ENCODE measurements at regions not wholly inside any gene's neighbourhood (a gene's known extent, or its start where the extent isn't known, plus 50 kb on each side); places are given as distances from the start of the nearest gene placed in this dataset.

DNA sequence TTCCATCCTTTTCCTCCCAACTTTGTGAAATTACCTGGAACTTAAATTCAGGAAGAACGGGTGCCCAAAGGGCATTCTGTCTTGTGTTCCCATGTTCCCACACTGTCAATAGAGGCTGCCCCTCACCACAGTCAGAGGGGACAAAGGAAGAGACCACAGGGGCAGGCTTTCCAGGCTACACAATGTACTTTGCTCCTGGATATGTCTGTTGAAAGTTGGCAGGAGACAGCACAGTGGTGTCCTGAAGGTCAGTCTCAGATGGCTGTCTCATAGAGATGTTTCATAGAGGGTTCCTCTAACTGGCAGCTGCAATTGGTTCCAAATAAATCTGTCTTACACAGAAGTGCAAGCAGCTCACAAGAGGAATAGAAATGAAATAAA lies 107.8 kb upstream of the TGFBR2 start:
- Histone ChIP-seq H2AFZ (replicated peaks; ENCODE audit: low read length, poor library complexity) (no peak overlapping the region), H3K56ac (ENCODE audit: extremely low read depth, insufficient read depth, low read length) (no peak overlapping the region), H3K18ac (ENCODE audit: low read depth, low read length) (peak overlapping the region; percentile 6; the same call in 1 of the 2 replicates), H2BK120ac (ENCODE audit: low read depth, low read length) (no peak overlapping the region), H2AK9ac (replicated peaks; ENCODE audit: low read depth, low read length, poor library complexity) (no peak overlapping the region), H3K36me3 (ENCODE audit: control insufficient read depth, insufficient read depth, low read length) (no peaks in the 10 kb centered on the region), H2BK20ac (ENCODE audit: low read depth, low read length) (no peak overlapping the region), H3K27me3 (ENCODE audit: control insufficient read depth, insufficient read depth, low read length) (no peaks in the 10 kb centered on the region), H3K9ac (ENCODE audit: low read depth, low read length) (no peak overlapping the region), H3K9me3 (ENCODE audit: control insufficient read depth, insufficient read depth, low read length) (no peaks in the 10 kb centered on the region), H2AK5ac (ENCODE audit: low read depth, low read length) (peak overlapping the region; percentile 57; the same call in 1 of the 2 replicates), H4K5ac (ENCODE audit: low read depth, low read length) (no peak overlapping the region), H3K4me2 (ENCODE audit: low read depth, low read length) (no peak overlapping the region), H3K9me1 (ENCODE audit: insufficient read depth, low read length) (no peaks in the 10 kb centered on the region), H3K23ac (ENCODE audit: low read depth, low read length) (no peak overlapping the region), H3K4ac (ENCODE audit: low read depth, low read length) (no peak overlapping the region), H3K4me3 (ENCODE audit: insufficient read depth, low read depth, low read length) (no peak overlapping the region), H4K91ac (ENCODE audit: insufficient read depth, low read depth, low read length) (no peak overlapping the region; the same call in 1 of the 2 replicates), H3K14ac (replicated peaks; ENCODE audit: low read depth, low read length) (no peak overlapping the region), H3K4me1 (ENCODE audit: control insufficient read depth, insufficient read depth, low read length) (peaks cover 12% of the 10 kb centered on the region), H4K8ac (ENCODE audit: low read depth in 2 of 2, low read length in 2 of 2) (no peak overlapping the region; a peak in 1 of 4 replicates), H4K20me1 (ENCODE audit: insufficient read depth, low read length) (no peaks in the 10 kb centered on the region), H2BK5ac (ENCODE audit: low read depth, low read length, poor library complexity, severe bottlenecking) (no peak overlapping the region), H3K27ac (ENCODE audit: insufficient read depth, low read length) (no peak overlapping the region), H3K79me1 (ENCODE audit: low read depth in 1 of 2, low read length in 2 of 2) (no peaks in the 10 kb centered on the region), H2BK15ac (ENCODE audit: low read depth, low read length) (0 out of 3 replicates have a peak overlapping the region, but pooled peaks have one; percentile 13)
- BruUV-seq (replicated peaks) = no TSS peak
- no peak for ATAC-seq (ENCODE audit: low read depth)
- TF ChIP-seq FOS (IDR thresholded peaks at IDR 0.05; ENCODE audit: low read depth, low read length) = no peak
- no peak for TF ChIP-seq MXI1 (IDR thresholded peaks at IDR 0.05; ENCODE audit: borderline replicate concordance, low read depth, low read length)
- TF ChIP-seq MAZ (IDR thresholded peaks at IDR 0.05; ENCODE audit: borderline replicate concordance, low read depth, low read length) = no peak
- TF ChIP-seq RFX5 (IDR thresholded peaks at IDR 0.05; ENCODE audit: low read depth, low read length) = no peak
- no peak for TF ChIP-seq RCOR1 (IDR thresholded peaks at IDR 0.05; ENCODE audit: insufficient replicate concordance, low read length)
- TF ChIP-seq CHD1 (IDR thresholded peaks at IDR 0.05; ENCODE audit: low read depth, low read length) = no peak
- TF ChIP-seq, protein P1, sequence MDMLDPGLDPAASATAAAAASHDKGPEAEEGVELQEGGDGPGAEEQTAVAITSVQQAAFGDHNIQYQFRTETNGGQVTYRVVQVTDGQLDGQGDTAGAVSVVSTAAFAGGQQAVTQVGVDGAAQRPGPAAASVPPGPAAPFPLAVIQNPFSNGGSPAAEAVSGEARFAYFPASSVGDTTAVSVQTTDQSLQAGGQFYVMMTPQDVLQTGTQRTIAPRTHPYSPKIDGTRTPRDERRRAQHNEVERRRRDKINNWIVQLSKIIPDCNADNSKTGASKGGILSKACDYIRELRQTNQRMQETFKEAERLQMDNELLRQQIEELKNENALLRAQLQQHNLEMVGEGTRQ (IDR thresholded peaks at IDR 0.05; ENCODE audit: low read depth, low read length) = no peak
- TF ChIP-seq, protein P2, sequence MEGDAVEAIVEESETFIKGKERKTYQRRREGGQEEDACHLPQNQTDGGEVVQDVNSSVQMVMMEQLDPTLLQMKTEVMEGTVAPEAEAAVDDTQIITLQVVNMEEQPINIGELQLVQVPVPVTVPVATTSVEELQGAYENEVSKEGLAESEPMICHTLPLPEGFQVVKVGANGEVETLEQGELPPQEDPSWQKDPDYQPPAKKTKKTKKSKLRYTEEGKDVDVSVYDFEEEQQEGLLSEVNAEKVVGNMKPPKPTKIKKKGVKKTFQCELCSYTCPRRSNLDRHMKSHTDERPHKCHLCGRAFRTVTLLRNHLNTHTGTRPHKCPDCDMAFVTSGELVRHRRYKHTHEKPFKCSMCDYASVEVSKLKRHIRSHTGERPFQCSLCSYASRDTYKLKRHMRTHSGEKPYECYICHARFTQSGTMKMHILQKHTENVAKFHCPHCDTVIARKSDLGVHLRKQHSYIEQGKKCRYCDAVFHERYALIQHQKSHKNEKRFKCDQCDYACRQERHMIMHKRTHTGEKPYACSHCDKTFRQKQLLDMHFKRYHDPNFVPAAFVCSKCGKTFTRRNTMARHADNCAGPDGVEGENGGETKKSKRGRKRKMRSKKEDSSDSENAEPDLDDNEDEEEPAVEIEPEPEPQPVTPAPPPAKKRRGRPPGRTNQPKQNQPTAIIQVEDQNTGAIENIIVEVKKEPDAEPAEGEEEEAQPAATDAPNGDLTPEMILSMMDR (conservative IDR thresholded peaks at IDR 0.05; ENCODE audit: low read depth, low read length) = no peak
- TF ChIP-seq MAFK (IDR thresholded peaks at IDR 0.05; ENCODE audit: low read depth, low read length) = no peak
- TF ChIP-seq CEBPB (IDR thresholded peaks at IDR 0.05; ENCODE audit: low read depth, low read length) = no peak
- TF ChIP-seq RAD21 (IDR thresholded peaks at IDR 0.05; ENCODE audit: low read length) = no peak
- no peak for TF ChIP-seq POLR2A (IDR thresholded peaks at IDR 0.05; ENCODE audit: low read depth, low read length)
- TF ChIP-seq, protein P3, sequence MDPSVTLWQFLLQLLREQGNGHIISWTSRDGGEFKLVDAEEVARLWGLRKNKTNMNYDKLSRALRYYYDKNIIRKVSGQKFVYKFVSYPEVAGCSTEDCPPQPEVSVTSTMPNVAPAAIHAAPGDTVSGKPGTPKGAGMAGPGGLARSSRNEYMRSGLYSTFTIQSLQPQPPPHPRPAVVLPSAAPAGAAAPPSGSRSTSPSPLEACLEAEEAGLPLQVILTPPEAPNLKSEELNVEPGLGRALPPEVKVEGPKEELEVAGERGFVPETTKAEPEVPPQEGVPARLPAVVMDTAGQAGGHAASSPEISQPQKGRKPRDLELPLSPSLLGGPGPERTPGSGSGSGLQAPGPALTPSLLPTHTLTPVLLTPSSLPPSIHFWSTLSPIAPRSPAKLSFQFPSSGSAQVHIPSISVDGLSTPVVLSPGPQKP (IDR thresholded peaks at IDR 0.05; ENCODE audit: borderline replicate concordance, low read depth, low read length) = no peak
- no peak for DNase-seq
- intact Hi-C loops (cut with micrococcal nuclease) (loop anchor here (5.0 kb wide), 1 partner anchor 194 kb away; no protein-coding TSS in a partner anchor), in situ Hi-C loops (cut with MboI; ENCODE audit: low sequenced_read_pairs) (no loop called here), dilution Hi-C loops (cut with HindIII; ENCODE audit: low sequenced_read_pairs, unreplicated experiment) (no loop called here)
- no CpG with 5 or more reads among the region's 1 CpG for WGBS, 2 experiments (ENCODE audit: extremely low coverage in 2 of 2, insufficient read length in 1 of 2)
- POLR2A ChIA-PET (ENCODE audit: unreplicated experiment) = no interaction called here
- CTCF ChIA-PET = no interaction called here

Measured in IMR-90 (cell line).